Smooth muscle cell (in vitro differentiated cells): ENCODE measurements at regions not wholly inside any gene's neighbourhood (a gene's known extent, or its start where the extent isn't known, plus 50 kb on each side); places are given as distances from the start of the nearest gene placed in this dataset.

ENCODE experiments used
- DNase-seq: peaks from one replicate; lab custom pipeline; 2025; ENCODE audit not compliant: unreplicated experiment; lab: John Stamatoyannopoulos, UW
- H2AFZ ChIP-seq: fragments of 200-600 bp; sonication (generic); 2 replicates; pipeline ENCODE4 v1.6.0; 2016; ENCODE audit warnings: antibody characterized with exemption, low read depth, mild to moderate bottlenecking
- H3F3A ChIP-seq: fragments of 200-600 bp; sonication (generic); 2 replicates; pipeline ENCODE4 v1.6.0; 2017; ENCODE audit warnings: antibody characterized with exemption, low read depth
- H3K27ac ChIP-seq: fragments of 200-600 bp; sonication (generic); 2 replicates; pipeline ENCODE4 v1.5.1; 2016; ENCODE audit warnings: low read depth, mild to moderate bottlenecking
- H3K27me3 ChIP-seq: fragments of 200-600 bp; sonication (generic); 2 replicates; pipeline ENCODE4 v1.6.1; 2016; ENCODE audit warnings: low read depth, mild to moderate bottlenecking
- H3K36me3 ChIP-seq: fragments of 200-600 bp; sonication (generic); 2 replicates; pipeline ENCODE4 v1.5.1; 2016; ENCODE audit warnings: low read depth
- H3K4me1 ChIP-seq: fragments of 200-600 bp; sonication (generic); 2 replicates; pipeline ENCODE4 v1.5.1; 2016; ENCODE audit warnings: low read depth
- H3K4me2 ChIP-seq: fragments of 200-600 bp; sonication (generic); 2 replicates; pipeline ENCODE4 v1.6.0; 2016; ENCODE audit warnings: mild to moderate bottlenecking
- H3K4me3 ChIP-seq: fragments of 200-600 bp; sonication (generic); 2 replicates; pipeline ENCODE4 v1.5.1; 2016; ENCODE audit warnings: mild to moderate bottlenecking
- H3K79me2 ChIP-seq: fragments of 200-600 bp; sonication (generic); 2 replicates; pipeline ENCODE4 v1.6.0; 2016; ENCODE audit warnings: low read depth, mild to moderate bottlenecking
- H3K9ac ChIP-seq: fragments of 200-600 bp; sonication (generic); 2 replicates; pipeline ENCODE4 v1.6.0; 2016; ENCODE audit warnings: low read depth
- H3K9me3 ChIP-seq: fragments of 200-600 bp; sonication (generic); replicated peaks from 2 replicates; pipeline ENCODE4 v1.5.1; 2016; ENCODE audit warnings: low read depth
- H4K20me1 ChIP-seq: fragments of 200-600 bp; sonication (generic); 2 replicates; pipeline ENCODE4 v1.6.0; 2016; ENCODE audit warnings: low read depth
- WGBS: methylation state at CpG from one replicate; pipeline ENCODE4 v1.1.7; 2016; ENCODE audit warnings: low lambda C conversion rate; 5-methylcytosine and 5-hydroxymethylcytosine counted together
- TF ChIP-seq, protein P1 (sequence below): fragments of 200-600 bp; sonication (generic); IDR thresholded peaks from 2 replicates; pipeline ENCODE4 v1.5.1; 2017; ENCODE audit warnings: borderline replicate concordance, mild to moderate bottlenecking, antibody characterized with exemption; ENCODE audit not compliant: insufficient read depth, poor library complexity, severe bottlenecking

DNA sequence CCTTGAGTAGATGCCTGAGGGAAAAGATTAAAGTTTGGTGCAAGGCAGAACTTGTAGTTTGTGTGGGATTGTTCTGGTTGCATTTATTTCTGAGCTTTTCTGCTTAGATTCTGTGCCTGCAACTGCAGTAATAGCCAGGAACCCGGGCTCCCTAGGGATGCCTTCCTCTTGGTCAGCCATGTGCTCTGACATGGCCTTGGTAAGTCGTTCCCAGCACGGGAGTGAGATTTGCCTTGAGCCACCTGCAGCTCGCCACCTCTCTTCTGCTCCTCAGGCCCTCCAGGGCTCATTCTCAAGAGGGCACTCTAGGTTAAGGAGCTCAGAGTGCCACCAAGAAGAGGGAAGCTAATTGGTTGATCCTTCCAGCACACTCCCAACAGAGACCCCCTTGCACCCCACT lies 350.6 kb upstream of the MKI67 start:
- Histone ChIP-seq H3K4me3 (no peak overlapping the region), H3K36me3 (no peaks in the 10 kb centered on the region), H3K9ac (no peak overlapping the region), H3K4me2 (no peak overlapping the region), H2AFZ (no peak overlapping the region), H3K4me1 (no peaks in the 10 kb centered on the region), H3K27ac (no peak overlapping the region), H3K79me2 (no peaks in the 10 kb centered on the region), H3K27me3 (no peaks in the 10 kb centered on the region), H4K20me1 (no peaks in the 10 kb centered on the region), H3F3A (no peaks in the 10 kb centered on the region), H3K9me3 (no peaks in the 10 kb centered on the region)
- 74% methylated on average over 4 of the region's 4 CpGs for WGBS
- TF ChIP-seq, protein P1, sequence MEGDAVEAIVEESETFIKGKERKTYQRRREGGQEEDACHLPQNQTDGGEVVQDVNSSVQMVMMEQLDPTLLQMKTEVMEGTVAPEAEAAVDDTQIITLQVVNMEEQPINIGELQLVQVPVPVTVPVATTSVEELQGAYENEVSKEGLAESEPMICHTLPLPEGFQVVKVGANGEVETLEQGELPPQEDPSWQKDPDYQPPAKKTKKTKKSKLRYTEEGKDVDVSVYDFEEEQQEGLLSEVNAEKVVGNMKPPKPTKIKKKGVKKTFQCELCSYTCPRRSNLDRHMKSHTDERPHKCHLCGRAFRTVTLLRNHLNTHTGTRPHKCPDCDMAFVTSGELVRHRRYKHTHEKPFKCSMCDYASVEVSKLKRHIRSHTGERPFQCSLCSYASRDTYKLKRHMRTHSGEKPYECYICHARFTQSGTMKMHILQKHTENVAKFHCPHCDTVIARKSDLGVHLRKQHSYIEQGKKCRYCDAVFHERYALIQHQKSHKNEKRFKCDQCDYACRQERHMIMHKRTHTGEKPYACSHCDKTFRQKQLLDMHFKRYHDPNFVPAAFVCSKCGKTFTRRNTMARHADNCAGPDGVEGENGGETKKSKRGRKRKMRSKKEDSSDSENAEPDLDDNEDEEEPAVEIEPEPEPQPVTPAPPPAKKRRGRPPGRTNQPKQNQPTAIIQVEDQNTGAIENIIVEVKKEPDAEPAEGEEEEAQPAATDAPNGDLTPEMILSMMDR, result no peak
- no peak for DNase-seq

DNA sequence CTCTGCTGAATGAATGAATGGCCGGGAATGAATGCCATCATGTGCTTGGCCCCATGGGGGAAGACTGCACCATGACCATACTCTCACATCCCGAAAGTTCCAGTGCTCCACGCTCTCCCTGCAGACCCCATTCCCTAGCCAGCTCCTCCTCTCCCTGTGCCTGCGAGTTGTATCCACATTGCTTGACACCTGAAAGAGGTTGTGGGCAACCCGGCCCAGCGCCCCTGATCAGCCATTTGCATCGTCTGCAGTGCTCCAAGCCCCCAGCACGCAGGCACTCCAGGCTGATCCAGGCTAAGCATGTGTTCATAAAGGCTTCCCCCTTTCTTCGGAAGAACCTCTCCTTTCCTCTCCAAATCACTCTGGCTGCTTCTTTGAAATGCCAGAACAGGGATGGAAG lies 354.4 kb upstream of the MKI67 start:
- H3K4me3 ChIP-seq, result no peak overlapping the region
- no peaks in the 10 kb centered on the region for H3F3A ChIP-seq
- H4K20me1 ChIP-seq, result no peaks in the 10 kb centered on the region
- TF ChIP-seq, protein P1, result no peak
- no peak overlapping the region for H3K9ac ChIP-seq
- no peak overlapping the region for H2AFZ ChIP-seq
- no peaks in the 10 kb centered on the region for H3K27me3 ChIP-seq
- H3K27ac ChIP-seq, result no peak overlapping the region
- H3K4me1 ChIP-seq, result no peaks in the 10 kb centered on the region
- H3K9me3 ChIP-seq, result no peaks in the 10 kb centered on the region
- no peaks in the 10 kb centered on the region for H3K36me3 ChIP-seq
- H3K4me2 ChIP-seq, result no peak overlapping the region
- DNase-seq, result no peak
- H3K79me2 ChIP-seq, result no peaks in the 10 kb centered on the region
- 93% methylated on average over 9 of the region's 9 CpGs for WGBS

DNA sequence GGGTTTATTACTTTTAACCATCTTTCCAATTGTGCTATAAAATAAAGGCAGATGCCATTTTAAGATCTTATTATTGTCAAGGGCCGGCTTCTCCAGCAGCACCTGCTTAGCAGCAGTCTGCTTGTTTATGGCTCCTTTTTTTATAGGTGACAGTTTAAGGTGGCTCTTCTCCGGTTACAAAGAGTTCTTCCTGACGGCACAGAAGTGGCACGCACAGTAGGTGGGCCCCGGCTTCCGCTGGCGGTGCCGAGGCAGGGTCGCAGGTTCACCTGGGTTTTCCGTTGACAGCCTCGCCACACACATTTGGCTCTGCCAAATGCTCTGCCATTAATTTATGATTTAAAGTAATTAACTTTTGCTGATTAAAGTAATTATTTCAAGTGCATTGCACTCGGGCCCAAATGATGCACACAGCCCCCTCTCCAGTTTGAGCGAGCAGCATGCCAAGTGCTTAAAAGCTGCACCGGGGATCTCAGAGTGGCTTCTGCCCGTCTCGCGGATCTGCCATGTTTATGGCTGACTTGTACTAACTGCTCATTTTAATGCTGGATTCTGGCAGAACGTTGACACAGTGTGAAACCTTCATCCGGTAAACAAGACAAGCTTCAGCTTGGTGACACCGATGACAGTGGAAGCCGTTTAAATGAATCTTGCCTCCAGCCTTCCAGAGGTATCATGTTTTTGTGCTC lies 355.1 kb upstream of the MKI67 start:
- WGBS, result 87% methylated on average over 21 of the region's 21 CpGs
- Histone ChIP-seq H3K9me3 (no peaks in the 10 kb centered on the region), H3K4me3 (no peak overlapping the region), H3K36me3 (no peaks in the 10 kb centered on the region), H4K20me1 (no peaks in the 10 kb centered on the region), H3K79me2 (no peaks in the 10 kb centered on the region), H3F3A (no peaks in the 10 kb centered on the region), H3K9ac (no peak overlapping the region), H2AFZ (no peak overlapping the region), H3K27me3 (no peaks in the 10 kb centered on the region), H3K4me2 (no peak overlapping the region), H3K27ac (no peak overlapping the region), H3K4me1 (no peaks in the 10 kb centered on the region)
- DNase-seq, result no peak
- TF ChIP-seq, protein P1, result no peak

DNA sequence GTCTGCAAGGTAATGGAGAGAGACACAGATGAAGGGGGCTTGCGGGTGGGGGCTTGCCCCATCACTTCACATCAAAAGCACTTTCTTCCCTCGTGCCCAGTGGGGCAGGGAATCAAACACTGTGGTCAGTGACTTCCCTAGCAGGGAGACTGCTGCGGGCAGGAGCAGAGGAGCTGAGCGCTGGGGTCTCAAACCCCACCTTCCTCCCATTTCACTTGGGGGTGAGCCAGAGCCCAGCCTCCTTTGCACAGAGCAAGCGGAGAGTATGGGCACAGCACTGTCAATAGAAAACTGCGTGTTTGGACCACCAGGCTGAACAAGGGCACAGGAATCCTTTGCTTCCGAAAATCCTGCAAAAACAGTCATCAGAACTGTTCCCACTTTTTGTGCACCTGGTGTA lies 355.8 kb upstream of the MKI67 start:
- H3K36me3 ChIP-seq, result no peaks in the 10 kb centered on the region
- 93% methylated on average over 7 of the region's 7 CpGs for WGBS
- DNase-seq, result no peak

More for the DNA sequence above, 355.8 kb upstream of the MKI67 start:
- Histone ChIP-seq H3F3A (no peaks in the 10 kb centered on the region), H3K9ac (no peak overlapping the region), H3K27me3 (no peaks in the 10 kb centered on the region), H4K20me1 (no peaks in the 10 kb centered on the region), H3K79me2 (no peaks in the 10 kb centered on the region), H3K4me1 (no peaks in the 10 kb centered on the region), H2AFZ (no peak overlapping the region), H3K27ac (no peak overlapping the region), H3K9me3 (no peaks in the 10 kb centered on the region), H3K4me3 (no peak overlapping the region), H3K4me2 (no peak overlapping the region)
- TF ChIP-seq, protein P1, result no peak
